ENCODE measurements at regions not wholly inside any gene's neighbourhood (a gene's known extent, or its start where the extent isn't known, plus 50 kb on each side); places are given as distances from the start of the nearest gene placed in this dataset.

GRCh38 chr10:91034494-91035159 lies 113.7 kb upstream of the ANKRD1 start:
- peak overlapping the region; percentile 48 to 53 for H3K4me3 Mint-ChIP-seq
- H3K27me3 Mint-ChIP-seq: no peaks in the 10 kb centered on the region
- H3K36me3 Mint-ChIP-seq (ENCODE audit: insufficient read depth): no peaks in the 10 kb centered on the region
- H3K4me1 Mint-ChIP-seq (ENCODE audit: low read depth in 2 of 2): peaks cover 19 to 20% of the 10 kb centered on the region in 2 donors
- ATAC-seq (replicated peaks) (no peak), DNase-seq (no peak)
- peaks cover 3 to 7% of the 10 kb centered on the region in 2 donors for H3K9me3 Mint-ChIP-seq
- H3K27ac Mint-ChIP-seq: peak overlapping the region; percentile 82 to 85

GRCh38 chr10:91035650-91036292 lies 114.9 kb upstream of the ANKRD1 start:
- no peak overlapping the region for H3K27ac Mint-ChIP-seq
- H3K4me1 Mint-ChIP-seq (ENCODE audit: low read depth in 2 of 2): peaks cover 19 to 20% of the 10 kb centered on the region in 2 donors
- H3K36me3 Mint-ChIP-seq (ENCODE audit: insufficient read depth): no peaks in the 10 kb centered on the region
- no peak overlapping the region for H3K4me3 Mint-ChIP-seq
- H3K27me3 Mint-ChIP-seq: no peaks in the 10 kb centered on the region
- no peak for ATAC-seq (replicated peaks)
- DNase-seq: no peak
- peaks cover 3 to 7% of the 10 kb centered on the region in 2 donors for H3K9me3 Mint-ChIP-seq

GRCh38 chr10:91036807-91037411 lies 116.0 kb upstream of the ANKRD1 start:
- ATAC-seq (replicated peaks) (no peak), DNase-seq (no peak)
- Mint-ChIP-seq H3K27me3 (peaks cover 0 to 1% of the 10 kb centered on the region in 2 donors), H3K36me3 (ENCODE audit: insufficient read depth) (no peaks in the 10 kb centered on the region), H3K4me3 (no peak overlapping the region), H3K9me3 (peaks cover 3 to 7% of the 10 kb centered on the region in 2 donors), H3K4me1 (ENCODE audit: low read depth in 2 of 2) (peaks cover 19 to 20% of the 10 kb centered on the region in 2 donors), H3K27ac (peak overlapping the region in 1 of 2 donors; percentile 42)

- Mint-ChIP-seq H3K4me1 (ENCODE audit: low read depth in 2 of 2) (peaks cover 7 to 8% of the 10 kb centered on the region in 2 donors), H3K4me3 (no peak overlapping the region), H3K36me3 (ENCODE audit: insufficient read depth) (no peaks in the 10 kb centered on the region), H3K27ac (no peak overlapping the region), H3K27me3 (peaks cover 6 to 10% of the 10 kb centered on the region in 2 donors), H3K9me3 (peaks cover 3 to 6% of the 10 kb centered on the region in 2 donors)
- no peak for DNase-seq
- no peak for ATAC-seq (replicated peaks)
Measured at GRCh38 chr10:91038971-91039370, 118.1 kb upstream of the ANKRD1 start.

- Mint-ChIP-seq H3K9me3 (no peaks in the 10 kb centered on the region), H3K27ac (no peak overlapping the region), H3K36me3 (ENCODE audit: insufficient read depth) (no peaks in the 10 kb centered on the region), H3K4me1 (ENCODE audit: low read depth in 2 of 2) (no peaks in the 10 kb centered on the region), H3K4me3 (no peak overlapping the region), H3K27me3 (peaks cover 6 to 11% of the 10 kb centered on the region in 2 donors)
- DNase-seq (no peak), ATAC-seq (replicated peaks) (no peak)
Measured at GRCh38 chr10:91040343-91040742, 119.5 kb upstream of the ANKRD1 start.

GRCh38 chr10:91042069-91042468 lies 121.2 kb upstream of the ANKRD1 start:
- H3K4me3 Mint-ChIP-seq: no peak overlapping the region
- no peaks in the 10 kb centered on the region for H3K36me3 Mint-ChIP-seq (ENCODE audit: insufficient read depth)
- H3K27me3 Mint-ChIP-seq: peaks cover 12 to 26% of the 10 kb centered on the region in 2 donors
- H3K4me1 Mint-ChIP-seq (ENCODE audit: low read depth in 2 of 2): no peaks in the 10 kb centered on the region
- H3K27ac Mint-ChIP-seq: no peak overlapping the region
- ATAC-seq (replicated peaks) (no peak), DNase-seq (no peak)
- H3K9me3 Mint-ChIP-seq: no peaks in the 10 kb centered on the region

- Mint-ChIP-seq H3K27me3 (peaks cover 12 to 26% of the 10 kb centered on the region in 2 donors), H3K36me3 (ENCODE audit: insufficient read depth) (no peaks in the 10 kb centered on the region)
- ATAC-seq (replicated peaks): no peak
Measured at GRCh38 chr10:91043173-91043910, 122.5 kb upstream of the ANKRD1 start.

GRCh38 chr10:91046869-91047268 lies 126.0 kb upstream of the ANKRD1 start:
- H3K4me3 Mint-ChIP-seq: no peak overlapping the region
- no peaks in the 10 kb centered on the region for H3K4me1 Mint-ChIP-seq (ENCODE audit: low read depth in 2 of 2)
- no peaks in the 10 kb centered on the region for H3K9me3 Mint-ChIP-seq
- ATAC-seq (replicated peaks) (no peak), DNase-seq (no peak)
- peaks cover 25 to 37% of the 10 kb centered on the region in 2 donors for H3K27me3 Mint-ChIP-seq
- no peaks in the 10 kb centered on the region for H3K36me3 Mint-ChIP-seq (ENCODE audit: insufficient read depth)
- H3K27ac Mint-ChIP-seq: no peak overlapping the region

More at GRCh38 chr10:91043173-91043910, 122.5 kb upstream of the ANKRD1 start:
- H3K4me3 Mint-ChIP-seq: no peak overlapping the region
- no peak overlapping the region for H3K27ac Mint-ChIP-seq
- no peaks in the 10 kb centered on the region for H3K4me1 Mint-ChIP-seq (ENCODE audit: low read depth in 2 of 2)
- H3K9me3 Mint-ChIP-seq: no peaks in the 10 kb centered on the region
- DNase-seq: no peak

- peaks cover 16 to 34% of the 10 kb centered on the region in 2 donors for H3K27me3 Mint-ChIP-seq
- H3K9me3 Mint-ChIP-seq: no peaks in the 10 kb centered on the region
- no peak for ATAC-seq (replicated peaks)
- DNase-seq: no peak
- no peaks in the 10 kb centered on the region for H3K4me1 Mint-ChIP-seq (ENCODE audit: low read depth in 2 of 2)
- no peaks in the 10 kb centered on the region for H3K36me3 Mint-ChIP-seq (ENCODE audit: insufficient read depth)
- no peak overlapping the region for H3K27ac Mint-ChIP-seq
- no peak overlapping the region for H3K4me3 Mint-ChIP-seq
Measured at GRCh38 chr10:91048380-91048779, 127.5 kb upstream of the ANKRD1 start.

- DNase-seq (no peak), ATAC-seq (replicated peaks) (no peak)
- H3K27me3 Mint-ChIP-seq: peaks cover 16 to 34% of the 10 kb centered on the region in 2 donors
- H3K36me3 Mint-ChIP-seq (ENCODE audit: insufficient read depth): no peaks in the 10 kb centered on the region
- H3K27ac Mint-ChIP-seq: no peak overlapping the region
- H3K9me3 Mint-ChIP-seq: no peaks in the 10 kb centered on the region
- no peaks in the 10 kb centered on the region for H3K4me1 Mint-ChIP-seq (ENCODE audit: low read depth in 2 of 2)
- no peak overlapping the region for H3K4me3 Mint-ChIP-seq
Measured at GRCh38 chr10:91049296-91049987, 128.6 kb upstream of the ANKRD1 start.

GRCh38 chr10:91049988-91050360 lies 129.1 kb upstream of the ANKRD1 start:
- H3K9me3 Mint-ChIP-seq: no peaks in the 10 kb centered on the region
- DNase-seq: no peak
- H3K4me3 Mint-ChIP-seq: no peak overlapping the region
- no peaks in the 10 kb centered on the region for H3K4me1 Mint-ChIP-seq (ENCODE audit: low read depth in 2 of 2)
- H3K36me3 Mint-ChIP-seq (ENCODE audit: insufficient read depth): no peaks in the 10 kb centered on the region
- H3K27me3 Mint-ChIP-seq: peaks cover 16 to 34% of the 10 kb centered on the region in 2 donors
- H3K27ac Mint-ChIP-seq: no peak overlapping the region
- ATAC-seq (replicated peaks): no peak

- Mint-ChIP-seq H3K4me3 (no peak overlapping the region), H3K36me3 (ENCODE audit: insufficient read depth) (no peaks in the 10 kb centered on the region), H3K9me3 (no peaks in the 10 kb centered on the region), H3K4me1 (ENCODE audit: low read depth in 2 of 2) (no peaks in the 10 kb centered on the region), H3K27ac (no peak overlapping the region), H3K27me3 (peaks cover 14 to 34% of the 10 kb centered on the region in 2 donors)
- no peak for ATAC-seq (replicated peaks)
- DNase-seq: no peak
Measured at GRCh38 chr10:91050371-91051034, 129.6 kb upstream of the ANKRD1 start.
